ENCODE measurements at regions not wholly inside any gene's neighbourhood (a gene's known extent, or its start where the extent isn't known, plus 50 kb on each side); places are given as distances from the start of the nearest gene placed in this dataset.

DNA sequence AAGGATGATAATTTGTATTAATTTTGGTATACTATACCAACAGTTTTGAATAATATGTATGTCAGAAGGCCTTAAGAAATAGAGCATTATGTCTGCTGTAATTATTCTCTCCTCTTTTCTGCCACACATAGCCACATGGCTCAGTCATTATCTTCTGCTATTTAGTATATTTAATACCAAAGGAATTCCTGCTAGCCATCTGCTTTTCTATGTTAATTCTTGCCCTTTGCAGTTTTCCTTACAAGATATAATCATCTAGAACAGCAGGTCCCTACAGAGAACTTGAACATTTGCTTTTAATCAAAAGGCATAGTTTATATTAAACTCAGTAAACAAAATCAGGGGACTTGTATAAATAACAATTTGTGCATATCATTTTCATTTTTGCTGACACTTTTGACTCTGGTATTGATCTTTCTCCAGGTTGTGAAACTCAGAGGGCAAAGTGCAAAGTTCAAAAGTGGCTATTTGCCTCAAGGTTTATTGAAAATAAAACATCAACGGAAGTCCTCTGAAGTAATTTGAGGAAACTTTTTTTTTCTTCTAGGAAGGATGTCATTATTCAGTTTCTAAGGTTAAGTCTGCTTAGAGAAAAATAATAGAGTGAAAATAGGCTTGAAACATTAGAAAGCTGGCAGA lies 702.0 kb downstream of the KCNJ2 start:
- Histone ChIP-seq H3K9me3 (no peaks in the 10 kb centered on the region), H3K4me1 (ENCODE audit: insufficient read depth) (no peaks in the 10 kb centered on the region), H3K36me3 (no peaks in the 10 kb centered on the region), H3K27ac (no peak overlapping the region), H3K4me3 (no peak overlapping the region), H3K27me3 (no peaks in the 10 kb centered on the region)
- DNase-seq: no peak
- intact Hi-C loops (cut with DNase I): no loop called here
- TF ChIP-seq POLR2A (IDR thresholded peaks at IDR 0.05): no peak
- TF ChIP-seq, protein P1, sequence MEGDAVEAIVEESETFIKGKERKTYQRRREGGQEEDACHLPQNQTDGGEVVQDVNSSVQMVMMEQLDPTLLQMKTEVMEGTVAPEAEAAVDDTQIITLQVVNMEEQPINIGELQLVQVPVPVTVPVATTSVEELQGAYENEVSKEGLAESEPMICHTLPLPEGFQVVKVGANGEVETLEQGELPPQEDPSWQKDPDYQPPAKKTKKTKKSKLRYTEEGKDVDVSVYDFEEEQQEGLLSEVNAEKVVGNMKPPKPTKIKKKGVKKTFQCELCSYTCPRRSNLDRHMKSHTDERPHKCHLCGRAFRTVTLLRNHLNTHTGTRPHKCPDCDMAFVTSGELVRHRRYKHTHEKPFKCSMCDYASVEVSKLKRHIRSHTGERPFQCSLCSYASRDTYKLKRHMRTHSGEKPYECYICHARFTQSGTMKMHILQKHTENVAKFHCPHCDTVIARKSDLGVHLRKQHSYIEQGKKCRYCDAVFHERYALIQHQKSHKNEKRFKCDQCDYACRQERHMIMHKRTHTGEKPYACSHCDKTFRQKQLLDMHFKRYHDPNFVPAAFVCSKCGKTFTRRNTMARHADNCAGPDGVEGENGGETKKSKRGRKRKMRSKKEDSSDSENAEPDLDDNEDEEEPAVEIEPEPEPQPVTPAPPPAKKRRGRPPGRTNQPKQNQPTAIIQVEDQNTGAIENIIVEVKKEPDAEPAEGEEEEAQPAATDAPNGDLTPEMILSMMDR (IDR thresholded peaks at IDR 0.05): no peak
- TF ChIP-seq EP300 (IDR thresholded peaks at IDR 0.05): no peak
- 0 to 9% (median 6%) methylated on average over 1 of the region's 1 CpG for WGBS, 3 donors

DNA sequence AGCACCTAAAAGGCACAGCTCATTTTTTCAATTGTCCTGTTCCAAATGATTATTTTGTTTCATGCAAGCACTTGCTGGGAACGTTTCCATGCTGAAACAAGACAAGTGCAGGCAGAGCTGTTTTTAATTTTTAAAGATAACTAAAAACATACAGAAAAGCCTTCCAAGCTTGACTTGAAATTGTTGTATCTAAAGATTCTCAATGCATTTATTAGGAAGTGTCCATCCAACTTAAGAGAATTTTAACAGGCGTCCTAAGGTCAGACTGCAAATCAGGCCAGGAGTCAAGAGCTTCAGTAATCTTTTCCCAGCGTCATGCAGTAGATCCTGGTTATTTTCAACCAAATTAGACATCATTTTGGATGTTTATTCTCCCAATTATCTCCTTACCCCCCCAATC lies 702.8 kb downstream of the KCNJ2 start:
- Histone ChIP-seq H3K27ac (no peak overlapping the region), H3K4me3 (no peak overlapping the region), H3K27me3 (no peaks in the 10 kb centered on the region), H3K36me3 (no peaks in the 10 kb centered on the region), H3K9me3 (no peaks in the 10 kb centered on the region), H3K4me1 (ENCODE audit: insufficient read depth) (no peaks in the 10 kb centered on the region)
- intact Hi-C loops (cut with DNase I): no loop called here
- TF ChIP-seq, protein P1 (IDR thresholded peaks at IDR 0.05): no peak
- no peak for TF ChIP-seq POLR2A (IDR thresholded peaks at IDR 0.05)
- TF ChIP-seq EP300 (IDR thresholded peaks at IDR 0.05): no peak
- 2 to 10% (median 7%) methylated on average over 3 of the region's 3 CpGs for WGBS, 3 donors
- DNase-seq: no peak

DNA sequence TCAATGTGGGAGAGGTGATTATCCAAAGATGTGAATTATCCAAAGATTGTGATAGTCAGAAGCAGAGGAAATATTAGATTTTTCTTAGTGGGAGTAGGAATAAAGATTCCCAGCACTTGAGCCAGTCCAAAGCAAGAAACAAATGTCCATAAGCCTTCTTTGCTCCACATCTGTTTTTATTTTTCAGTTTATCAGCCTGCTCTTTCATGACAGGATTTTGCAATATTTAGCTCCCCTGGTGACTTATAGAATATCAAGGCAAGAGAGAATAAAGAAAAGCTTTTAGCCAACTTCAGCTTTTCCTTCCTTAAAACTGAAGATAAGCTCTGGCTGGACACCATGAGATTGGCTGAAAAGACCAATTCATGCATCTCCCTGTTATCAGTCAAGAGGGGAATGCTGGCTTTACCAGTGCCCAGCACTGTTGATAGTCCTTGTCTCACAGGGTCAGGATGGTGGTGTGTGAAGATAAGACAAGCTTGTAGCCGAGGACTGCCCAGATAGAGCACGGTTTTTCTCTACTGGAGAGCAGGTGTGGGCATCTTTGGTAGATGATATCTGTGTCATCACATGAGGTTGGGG lies 706.5 kb downstream of the KCNJ2 start:
- Histone ChIP-seq H3K4me1 (ENCODE audit: insufficient read depth) (no peaks in the 10 kb centered on the region), H3K27me3 (no peaks in the 10 kb centered on the region), H3K4me3 (no peak overlapping the region), H3K27ac (no peak overlapping the region), H3K9me3 (no peaks in the 10 kb centered on the region), H3K36me3 (no peaks in the 10 kb centered on the region)
- 30 to 39% (median 34%) methylated on average over 2 of the region's 2 CpGs for WGBS, 3 donors
- no peak for DNase-seq
- intact Hi-C loops (cut with DNase I): no loop called here
- TF ChIP-seq, protein P1 (IDR thresholded peaks at IDR 0.05): no peak
- TF ChIP-seq EP300 (IDR thresholded peaks at IDR 0.05): no peak
- no peak for TF ChIP-seq POLR2A (IDR thresholded peaks at IDR 0.05)

DNA sequence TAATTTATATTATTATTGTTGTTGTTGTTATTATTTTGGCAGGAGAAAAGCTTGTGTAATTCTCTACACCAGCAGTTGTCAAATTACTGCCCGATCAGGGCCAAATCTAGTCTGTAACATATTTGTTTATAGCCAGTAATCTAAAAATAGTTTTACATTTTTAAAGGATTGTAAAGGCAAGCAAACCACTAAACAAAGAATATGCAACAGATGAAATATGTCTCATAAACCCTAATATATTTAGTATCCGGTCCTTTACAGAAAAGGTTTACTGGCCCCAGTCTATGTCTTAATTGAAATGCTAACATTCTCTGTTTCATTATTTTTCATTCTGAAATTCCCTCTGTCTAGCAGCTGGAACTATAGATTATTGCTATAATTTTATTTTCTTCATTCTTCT lies 709.5 kb downstream of the KCNJ2 start:
- Histone ChIP-seq H3K27ac (no peak overlapping the region), H3K27me3 (no peaks in the 10 kb centered on the region), H3K36me3 (no peaks in the 10 kb centered on the region), H3K4me1 (ENCODE audit: insufficient read depth) (no peaks in the 10 kb centered on the region), H3K4me3 (no peak overlapping the region), H3K9me3 (no peaks in the 10 kb centered on the region)
- intact Hi-C loops (cut with DNase I): no loop called here
- 32 to 37% (median 32%) methylated on average over 2 of the region's 2 CpGs for WGBS, 3 donors
- no peak for TF ChIP-seq POLR2A (IDR thresholded peaks at IDR 0.05)
- TF ChIP-seq, protein P1 (IDR thresholded peaks at IDR 0.05): no peak
- TF ChIP-seq EP300 (IDR thresholded peaks at IDR 0.05): no peak
- no peak for DNase-seq

Data from ovary (tissue), 7 donors.